Right renal pelvis (tissue), 4 donors: ENCODE measurements at regions not wholly inside any gene's neighbourhood (a gene's known extent, or its start where the extent isn't known, plus 50 kb on each side); places are given as distances from the start of the nearest gene placed in this dataset.
"Not testable (repeated sequence)": the region's sequence is repeated elsewhere in the genome, so short reads cannot be mapped to it uniquely, and the experiment has no call there.

Source experiments
- DNase-seq, 4 donors: peaks; one replicate each; pipeline ENCODE4 v3.0.0-alpha.2; 2013; ENCODE audit warnings: low read depth in 4 of 4, low spot score in 3 of 4, missing footprints in 1 of 4

- not testable (repeated sequence) for DNase-seq
These were observed 69.1 kb downstream of the ZNF518B start for GRCh38 chr4:10388146-10388545.

DNA sequence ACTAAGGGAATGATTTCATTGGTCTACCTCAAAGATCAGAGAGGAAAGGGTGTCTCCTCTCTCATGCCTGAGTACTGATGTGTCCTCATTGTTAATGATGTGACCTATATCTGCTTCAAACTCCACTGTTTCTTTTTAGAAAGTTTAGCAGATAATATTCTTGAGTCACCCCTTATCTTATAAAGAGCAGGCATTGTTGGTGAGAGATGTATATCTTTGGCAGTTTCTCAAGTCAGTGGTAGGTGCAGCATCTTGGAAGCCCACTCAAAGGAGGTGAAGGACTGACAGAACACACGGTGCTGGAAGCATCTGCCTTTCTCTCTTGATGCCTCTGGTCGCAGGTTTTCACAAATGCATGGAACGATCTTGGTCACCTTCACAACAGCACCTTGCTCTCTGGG is 71.2 kb downstream of the ZNF518B start:
- DNase-seq = no peak

DNA sequence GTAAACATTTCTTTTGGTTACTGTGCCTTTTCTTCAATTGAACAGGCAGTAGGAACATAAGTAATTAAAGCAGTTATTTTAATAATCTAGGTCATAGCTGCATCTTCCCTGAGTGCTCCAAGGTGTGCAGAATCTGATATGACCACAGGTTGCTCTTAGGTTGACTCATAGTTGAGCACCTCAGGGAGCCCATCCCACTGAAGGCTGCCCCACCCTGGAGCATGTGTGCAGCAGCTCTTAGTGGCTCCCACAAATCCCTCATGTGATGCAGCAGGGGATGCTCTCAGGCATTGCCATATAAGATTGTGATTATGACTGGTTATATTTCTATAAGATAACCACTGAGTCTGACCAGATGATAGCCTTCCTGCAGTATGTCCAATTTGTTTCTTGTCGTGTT is 72.3 kb downstream of the ZNF518B start:
- no peak for DNase-seq

GRCh38 chr4:10383417-10383816 is 73.8 kb downstream of the ZNF518B start:
- no peak for DNase-seq

GRCh38 chr4:10382171-10382570 is 75.1 kb downstream of the ZNF518B start:
- not testable (repeated sequence) for DNase-seq

DNA sequence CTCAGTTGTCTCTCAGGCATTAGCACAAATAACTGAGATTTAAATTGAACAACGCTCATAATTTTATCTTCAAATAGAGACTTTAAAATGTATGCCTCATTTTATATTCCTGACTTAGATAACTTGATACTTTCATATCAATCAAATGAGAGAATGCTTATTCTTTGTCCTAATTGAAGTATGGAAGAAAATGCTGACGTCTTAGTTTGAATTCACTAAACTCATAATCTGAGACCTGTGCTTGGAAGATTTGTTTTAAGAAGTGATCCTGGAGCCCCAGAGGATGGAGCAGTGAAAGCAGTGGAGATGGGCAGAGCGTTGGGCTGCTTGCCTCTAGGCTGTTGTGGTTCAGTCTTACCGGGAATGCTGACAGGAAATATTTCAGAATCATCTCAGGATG is 76.1 kb downstream of the ZNF518B start:
- DNase-seq = no peak

GRCh38 chr4:10380735-10381134 is 76.5 kb downstream of the ZNF518B start:
- no peak for DNase-seq

- no peak for DNase-seq
These were observed 85.3 kb downstream of the ZNF518B start for GRCh38 chr4:10371869-10372471.

- no peak for DNase-seq
These were observed 86.1 kb downstream of the ZNF518B start for GRCh38 chr4:10371121-10371520.

DNA sequence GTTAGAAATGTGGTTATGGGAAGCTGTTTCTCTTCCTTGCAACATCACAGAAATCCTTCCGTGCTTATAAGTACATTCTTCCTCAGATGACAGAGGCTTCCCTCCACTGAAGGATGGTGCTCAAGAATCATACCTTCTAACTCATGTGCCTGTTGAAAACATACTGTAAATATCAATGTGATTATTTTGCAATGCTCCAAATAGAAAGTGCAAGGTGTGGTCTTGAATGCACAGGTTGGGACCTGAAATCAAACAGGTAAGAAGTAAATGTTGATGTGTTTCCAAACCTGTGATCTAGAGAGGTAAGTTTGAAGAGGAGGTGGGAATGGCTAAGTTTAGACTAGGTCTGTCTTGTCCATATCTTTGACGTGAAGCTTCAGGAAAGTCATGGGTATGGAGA is 87.7 kb downstream of the ZNF518B start:
- DNase-seq = no peak

DNA sequence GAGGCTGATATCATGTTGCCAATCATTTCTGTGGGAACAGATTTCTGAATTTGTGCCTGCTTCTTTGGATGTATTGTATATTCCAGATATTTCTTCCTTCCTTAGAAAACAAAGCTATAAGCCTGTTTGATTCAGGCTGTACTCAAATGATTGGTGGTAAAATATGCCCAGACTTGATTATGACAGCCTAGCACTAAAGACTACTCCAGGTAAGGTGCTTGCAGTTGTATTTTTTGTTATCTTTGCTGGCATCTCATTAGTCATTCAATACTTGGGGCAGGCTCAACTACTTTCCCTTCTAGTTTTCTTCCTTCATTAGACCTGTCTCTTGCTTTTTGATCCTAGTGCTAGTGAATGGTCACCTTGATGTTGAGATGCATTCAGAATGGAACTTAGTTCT is 90.6 kb downstream of the ZNF518B start:
- no peak for DNase-seq

- no peak for DNase-seq
These were observed 93.0 kb downstream of the ZNF518B start for GRCh38 chr4:10364194-10364593.

GRCh38 chr4:10354746-10355145 is 102.5 kb downstream of the ZNF518B start:
- DNase-seq = no peak

- no peak for DNase-seq
These were observed 103.0 kb downstream of the ZNF518B start for GRCh38 chr4:10354225-10354624.

DNA sequence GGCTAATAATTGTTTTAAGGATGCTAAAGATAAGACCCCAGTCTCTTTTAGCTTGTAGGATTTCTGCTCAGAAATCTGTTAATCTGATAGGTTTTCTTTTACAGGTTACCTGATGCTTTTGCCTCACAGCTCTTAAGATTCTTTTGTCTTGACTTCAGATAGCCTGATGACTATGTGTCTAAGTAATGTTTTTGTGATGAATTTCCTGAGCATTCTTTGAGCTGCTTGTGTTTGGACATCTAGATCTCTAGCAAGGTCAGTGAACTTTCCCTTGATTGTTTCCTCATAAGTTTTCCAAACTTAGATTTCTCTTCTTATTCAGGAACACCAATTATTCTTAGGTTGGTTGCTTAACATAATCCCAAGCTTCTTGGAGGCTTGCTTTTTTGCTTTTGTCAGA is 104.1 kb downstream of the ZNF518B start:
- DNase-seq = no peak

- no peak for DNase-seq
These were observed 109.0 kb downstream of the ZNF518B start for GRCh38 chr4:10348241-10348640.

GRCh38 chr4:10347815-10348214 is 109.4 kb downstream of the ZNF518B start:
- DNase-seq = no peak

- no peak for DNase-seq
These were observed 109.9 kb downstream of the ZNF518B start for GRCh38 chr4:10347281-10347795.

DNA sequence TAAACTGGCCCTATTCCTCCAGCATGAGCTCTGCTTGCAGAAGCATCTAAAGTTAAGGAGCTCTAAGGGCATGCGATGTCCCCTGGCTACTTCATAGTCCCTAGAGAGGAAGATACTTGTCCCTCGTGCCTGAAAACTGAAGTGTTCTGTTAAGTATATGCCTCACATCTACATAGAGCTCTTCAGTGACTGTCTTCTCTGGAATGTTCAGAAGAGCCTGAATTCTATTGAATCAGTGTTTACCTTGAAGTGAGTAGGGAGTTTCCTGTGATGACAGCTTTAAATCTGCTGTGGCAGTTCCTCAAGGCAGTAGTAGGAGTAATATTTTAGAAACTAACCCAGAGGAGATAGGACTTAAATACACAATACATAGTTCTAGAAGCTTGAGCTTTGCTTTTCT is 111.2 kb downstream of the ZNF518B start:
- no peak for DNase-seq

DNA sequence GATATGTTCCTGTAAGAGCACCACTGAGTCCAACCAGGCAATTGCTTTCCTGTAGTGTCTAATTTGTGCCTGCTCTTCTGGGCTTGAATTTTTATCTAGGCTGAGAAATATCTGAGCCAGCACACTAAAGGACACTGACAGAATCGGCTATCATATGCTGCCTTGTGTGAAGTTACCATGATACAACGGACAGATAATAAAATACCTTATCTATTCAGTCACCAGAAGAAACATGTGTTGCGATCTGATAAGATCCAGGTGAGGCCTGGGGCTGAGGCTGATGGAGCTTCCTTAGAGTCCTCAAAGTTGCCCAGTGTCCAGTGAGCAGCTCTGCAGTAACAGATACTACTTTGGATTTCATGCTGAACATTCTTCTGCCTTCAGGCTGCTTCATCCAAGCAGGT is 111.8 kb downstream of the ZNF518B start:
- no peak for DNase-seq

DNA sequence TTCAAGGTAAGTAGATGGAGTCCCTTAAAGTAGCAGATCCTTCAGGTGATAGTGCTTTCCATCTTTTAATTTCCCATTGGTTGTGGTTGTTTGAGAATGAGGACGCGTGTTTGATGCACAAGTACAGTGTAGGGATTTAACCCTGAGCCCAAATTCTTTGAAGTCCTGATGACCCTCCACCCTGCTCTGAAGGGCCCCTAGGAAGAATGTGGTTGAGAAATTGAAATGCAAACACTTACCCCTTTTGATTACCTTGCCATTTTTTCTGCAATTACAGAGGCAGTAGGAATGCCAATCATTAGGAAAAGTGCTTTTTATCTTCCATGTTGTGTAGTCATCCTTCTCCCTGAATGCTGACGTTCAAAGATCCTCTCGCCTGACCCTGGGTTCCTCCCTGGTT is 112.4 kb downstream of the ZNF518B start:
- no peak for DNase-seq

- DNase-seq = no peak
These were observed 113.6 kb downstream of the ZNF518B start for GRCh38 chr4:10343656-10344055.

DNA sequence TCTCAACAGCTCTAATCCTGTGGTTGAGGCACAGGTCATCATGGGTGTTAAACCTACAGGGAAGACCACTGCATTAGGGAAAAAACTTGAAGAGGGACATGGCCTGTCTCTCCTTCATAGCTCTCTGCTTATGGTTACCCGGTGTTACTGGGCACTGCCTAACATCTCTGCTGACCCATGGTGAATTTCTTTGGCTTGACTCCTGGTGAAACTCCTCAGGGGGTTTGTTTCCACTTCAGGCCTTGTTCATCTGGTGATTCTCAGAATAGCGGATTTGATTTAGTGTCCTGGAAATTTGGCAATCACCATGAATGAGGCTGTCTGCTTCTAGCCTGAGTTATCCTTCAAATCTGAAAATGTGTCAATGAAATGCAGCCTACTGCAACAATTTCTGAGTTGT is 114.4 kb downstream of the ZNF518B start:
- no peak for DNase-seq
